ENCODE measurements at regions not wholly inside any gene's neighbourhood (a gene's known extent, or its start where the extent isn't known, plus 50 kb on each side); places are given as distances from the start of the nearest gene placed in this dataset.

DNA sequence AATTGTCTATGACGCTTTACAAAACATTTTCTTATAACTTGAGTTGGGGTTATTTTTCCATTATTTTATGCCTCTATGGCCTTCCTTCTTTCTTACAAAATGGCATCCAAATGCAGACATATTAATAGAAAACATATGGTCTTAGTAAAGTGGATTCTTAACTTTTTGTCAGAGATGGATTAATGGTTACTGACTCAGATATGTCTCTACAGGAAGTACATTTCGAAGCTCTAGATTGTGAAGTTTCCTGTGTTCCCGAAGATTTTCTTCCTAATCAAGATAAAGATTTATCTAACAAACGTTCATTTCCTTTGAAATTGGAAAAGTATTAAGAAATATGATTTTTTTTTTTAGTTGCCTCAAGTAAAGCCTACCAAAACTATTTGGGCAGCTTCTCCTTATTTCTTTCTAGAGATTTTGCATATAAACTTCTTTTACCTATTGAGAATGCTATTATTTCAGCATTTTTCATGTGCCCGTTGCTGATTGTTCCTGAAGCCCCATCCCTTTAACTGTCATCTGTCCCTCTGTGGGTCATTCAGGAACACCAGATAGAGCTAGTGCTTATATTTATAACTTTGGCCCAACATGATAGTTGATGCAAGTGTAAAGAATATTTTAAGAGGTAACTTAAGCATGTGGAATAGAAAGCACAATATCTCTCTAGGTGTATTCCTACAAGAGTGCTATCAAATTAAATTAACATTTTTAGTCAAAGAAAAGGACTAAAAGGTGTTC, 498.0 kb downstream of the CCDC85A start:
- Histone ChIP-seq H3K27me3 (ENCODE audit: control insufficient read depth, insufficient read depth, low read length) (no peaks in the 10 kb centered on the region), H3K36me3 (ENCODE audit: control insufficient read depth, insufficient read depth, low read length) (no peaks in the 10 kb centered on the region), H3K9ac (ENCODE audit: low read depth, low read length) (no peak overlapping the region), H3K9me3 (ENCODE audit: control insufficient read depth, insufficient read depth, low read length) (no peaks in the 10 kb centered on the region), H3K4me3 (ENCODE audit: low read depth, low read length) (no peak overlapping the region), H3K4me1 (ENCODE audit: control insufficient read depth, insufficient read depth, low read length) (no peaks in the 10 kb centered on the region)

DNA sequence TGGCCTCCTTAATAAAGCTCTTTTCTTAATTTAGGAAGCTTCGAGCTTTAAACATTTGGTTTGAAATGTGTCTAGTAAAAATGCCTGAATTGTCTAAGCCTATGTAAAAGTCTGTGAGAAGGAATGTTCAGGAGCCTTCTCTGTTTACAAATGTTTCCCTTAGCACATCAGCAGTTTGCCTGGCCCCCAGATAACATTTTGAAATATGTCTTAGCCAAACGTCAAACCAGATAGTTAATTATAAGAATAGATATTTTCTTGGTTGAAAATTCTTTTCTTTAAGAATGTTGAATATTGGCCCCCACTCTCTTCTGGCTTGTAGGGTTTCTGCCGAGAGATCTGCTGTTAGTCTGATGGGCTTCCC, 498.6 kb downstream of the CCDC85A start:
- H3K36me3 ChIP-seq (ENCODE audit: control insufficient read depth, insufficient read depth, low read length), result no peaks in the 10 kb centered on the region
- H3K27me3 ChIP-seq (ENCODE audit: control insufficient read depth, insufficient read depth, low read length), result no peaks in the 10 kb centered on the region
- H3K9me3 ChIP-seq (ENCODE audit: control insufficient read depth, insufficient read depth, low read length), result no peaks in the 10 kb centered on the region
- H3K9ac ChIP-seq (ENCODE audit: low read depth, low read length), result no peak overlapping the region
- no peak overlapping the region for H3K4me3 ChIP-seq (ENCODE audit: low read depth, low read length)
- H3K4me1 ChIP-seq (ENCODE audit: control insufficient read depth, insufficient read depth, low read length), result no peaks in the 10 kb centered on the region

DNA sequence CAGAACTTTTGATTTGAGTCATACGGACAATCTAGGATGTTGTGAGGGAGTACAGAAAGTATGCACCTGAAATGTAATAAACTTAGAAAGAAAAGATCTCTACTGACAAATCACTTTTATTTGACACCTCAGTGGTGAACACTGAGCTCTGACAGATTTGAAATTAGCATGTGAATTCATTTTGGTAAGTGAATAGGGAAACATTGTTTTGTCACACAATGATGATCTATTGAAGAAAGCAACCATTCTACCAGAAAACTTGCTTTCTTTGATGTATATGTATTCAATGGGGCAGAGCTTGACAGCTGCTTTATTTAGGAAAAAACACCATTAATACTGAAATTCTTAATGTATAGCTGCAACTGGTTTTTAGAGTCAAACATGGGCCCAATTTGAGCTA, 500.5 kb downstream of the CCDC85A start:
- Histone ChIP-seq H3K9me3 (ENCODE audit: control insufficient read depth, insufficient read depth, low read length) (no peaks in the 10 kb centered on the region), H3K9ac (ENCODE audit: low read depth, low read length) (no peak overlapping the region), H3K27me3 (ENCODE audit: control insufficient read depth, insufficient read depth, low read length) (no peaks in the 10 kb centered on the region), H3K36me3 (ENCODE audit: control insufficient read depth, insufficient read depth, low read length) (no peaks in the 10 kb centered on the region), H3K4me1 (ENCODE audit: control insufficient read depth, insufficient read depth, low read length) (no peaks in the 10 kb centered on the region), H3K4me3 (ENCODE audit: low read depth, low read length) (no peak overlapping the region)

DNA sequence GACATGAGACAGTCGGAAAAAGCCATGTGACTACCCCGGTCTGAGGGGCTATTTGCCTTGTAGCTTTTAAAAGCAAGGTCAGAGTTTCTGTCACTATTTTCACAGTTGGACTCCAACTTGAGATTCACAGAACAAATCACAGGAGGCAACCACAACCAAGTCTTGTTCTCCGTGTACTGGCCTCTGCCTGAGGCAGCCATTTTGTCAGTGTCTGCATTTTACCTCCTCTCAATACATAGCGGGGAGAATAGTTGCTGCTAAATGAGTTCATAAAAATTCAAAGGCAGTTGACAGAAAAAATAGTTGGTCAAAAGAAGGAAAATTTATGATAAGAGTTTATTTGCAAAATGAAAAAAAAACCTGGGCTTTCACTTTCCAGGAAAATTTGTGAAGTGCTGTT, 501.4 kb downstream of the CCDC85A start:
- Histone ChIP-seq H3K4me1 (ENCODE audit: control insufficient read depth, insufficient read depth, low read length) (no peaks in the 10 kb centered on the region), H3K36me3 (ENCODE audit: control insufficient read depth, insufficient read depth, low read length) (no peaks in the 10 kb centered on the region), H3K4me3 (ENCODE audit: low read depth, low read length) (no peak overlapping the region), H3K27me3 (ENCODE audit: control insufficient read depth, insufficient read depth, low read length) (no peaks in the 10 kb centered on the region), H3K9ac (ENCODE audit: low read depth, low read length) (no peak overlapping the region), H3K9me3 (ENCODE audit: control insufficient read depth, insufficient read depth, low read length) (no peaks in the 10 kb centered on the region)

DNA sequence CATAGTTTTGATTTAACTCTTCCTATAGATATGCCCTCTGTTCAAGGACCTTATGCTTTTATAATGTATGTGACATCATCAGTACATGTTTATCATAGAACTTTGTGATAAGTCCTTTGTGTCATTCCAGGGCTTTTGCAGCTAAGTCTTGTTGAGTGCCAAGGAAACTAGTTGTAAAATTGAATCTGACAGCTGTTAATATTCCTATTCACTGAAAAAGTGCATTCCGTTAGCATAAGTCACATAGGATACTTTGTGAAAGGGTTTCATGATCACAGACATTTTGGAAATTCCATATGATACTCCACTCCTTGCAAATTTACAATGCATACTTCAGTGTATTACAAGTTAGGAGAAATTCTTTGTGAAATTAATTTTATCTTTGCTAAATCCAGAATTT, 503.4 kb downstream of the CCDC85A start:
- H3K36me3 ChIP-seq (ENCODE audit: control insufficient read depth, insufficient read depth, low read length), result no peaks in the 10 kb centered on the region
- H3K9ac ChIP-seq (ENCODE audit: low read depth, low read length), result no peak overlapping the region
- H3K4me3 ChIP-seq (ENCODE audit: low read depth, low read length), result no peak overlapping the region
- no peaks in the 10 kb centered on the region for H3K4me1 ChIP-seq (ENCODE audit: control insufficient read depth, insufficient read depth, low read length)
- H3K9me3 ChIP-seq (ENCODE audit: control insufficient read depth, insufficient read depth, low read length), result no peaks in the 10 kb centered on the region
- H3K27me3 ChIP-seq (ENCODE audit: control insufficient read depth, insufficient read depth, low read length), result no peaks in the 10 kb centered on the region

DNA sequence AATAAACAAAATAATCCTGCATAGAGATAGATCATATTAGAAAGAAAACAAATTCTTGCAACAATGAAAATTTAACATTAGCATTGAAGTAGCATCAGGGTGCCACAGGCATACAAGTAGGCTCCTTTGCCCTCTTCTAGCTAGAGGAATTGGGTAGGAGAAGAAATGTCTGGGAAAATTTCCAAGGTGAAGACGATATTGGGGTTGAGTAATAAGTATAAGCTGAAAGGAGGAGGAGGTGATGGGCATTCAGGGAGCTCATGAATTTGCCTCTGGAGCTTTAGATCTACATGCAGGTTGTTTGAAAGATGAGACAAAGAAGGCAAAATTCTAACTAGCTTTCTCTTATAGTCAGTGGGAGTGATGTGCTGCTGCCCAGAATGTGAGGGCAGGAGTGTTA, 504.9 kb downstream of the CCDC85A start:
- Histone ChIP-seq H3K4me3 (ENCODE audit: low read depth, low read length) (no peak overlapping the region), H3K9me3 (ENCODE audit: control insufficient read depth, insufficient read depth, low read length) (no peaks in the 10 kb centered on the region), H3K27me3 (ENCODE audit: control insufficient read depth, insufficient read depth, low read length) (no peaks in the 10 kb centered on the region), H3K9ac (ENCODE audit: low read depth, low read length) (no peak overlapping the region), H3K4me1 (ENCODE audit: control insufficient read depth, insufficient read depth, low read length) (no peaks in the 10 kb centered on the region), H3K36me3 (ENCODE audit: control insufficient read depth, insufficient read depth, low read length) (no peaks in the 10 kb centered on the region)

DNA sequence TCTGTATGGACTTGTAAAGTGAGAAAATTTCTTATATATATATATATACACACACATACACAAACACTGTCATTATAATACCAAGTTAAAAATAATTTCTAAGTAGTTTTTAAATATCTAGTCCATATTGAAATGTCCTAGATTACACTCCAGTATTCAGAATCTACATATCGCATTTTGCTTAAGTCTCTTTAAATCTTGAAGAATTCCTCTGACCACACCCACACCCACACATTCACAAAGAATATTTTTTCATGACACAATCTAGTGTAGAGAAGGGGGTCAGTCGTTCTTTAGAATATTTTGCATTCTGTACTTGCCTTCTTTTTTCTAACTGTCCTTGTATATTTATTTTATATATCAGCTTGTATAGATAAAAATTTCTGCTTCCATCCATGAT, 509.7 kb downstream of the CCDC85A start:
- Histone ChIP-seq H3K4me1 (ENCODE audit: control insufficient read depth, insufficient read depth, low read length) (no peaks in the 10 kb centered on the region), H3K36me3 (ENCODE audit: control insufficient read depth, insufficient read depth, low read length) (no peaks in the 10 kb centered on the region), H3K9me3 (ENCODE audit: control insufficient read depth, insufficient read depth, low read length) (no peaks in the 10 kb centered on the region)

DNA sequence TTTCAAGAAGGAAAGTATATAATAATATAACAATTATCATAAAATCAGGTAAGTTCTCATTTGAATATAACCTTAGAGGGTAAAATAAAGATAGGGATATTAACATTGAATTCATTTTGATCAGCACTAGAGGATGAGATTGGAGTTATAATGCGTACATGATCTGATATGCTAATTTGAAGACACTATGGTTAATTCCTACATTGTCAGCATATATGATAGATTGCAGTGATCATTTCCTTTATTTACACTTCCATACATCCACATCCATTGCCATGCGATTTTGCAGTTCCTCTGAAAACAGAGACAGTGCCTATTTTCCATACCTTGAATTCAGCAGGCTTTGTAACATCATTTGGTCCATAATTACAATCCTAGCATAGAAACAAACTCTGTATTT, 519.2 kb downstream of the CCDC85A start:
- Histone ChIP-seq H3K9ac (ENCODE audit: low read depth, low read length) (no peak overlapping the region), H3K4me1 (ENCODE audit: control insufficient read depth, insufficient read depth, low read length) (no peaks in the 10 kb centered on the region), H3K36me3 (ENCODE audit: control insufficient read depth, insufficient read depth, low read length) (no peaks in the 10 kb centered on the region), H3K9me3 (ENCODE audit: control insufficient read depth, insufficient read depth, low read length) (no peaks in the 10 kb centered on the region), H3K27me3 (ENCODE audit: control insufficient read depth, insufficient read depth, low read length) (no peaks in the 10 kb centered on the region), H3K4me3 (ENCODE audit: low read depth, low read length) (no peak overlapping the region)

More for the DNA sequence above, 509.7 kb downstream of the CCDC85A start:
- no peak overlapping the region for H3K4me3 ChIP-seq (ENCODE audit: low read depth, low read length)
- H3K27me3 ChIP-seq (ENCODE audit: control insufficient read depth, insufficient read depth, low read length), result no peaks in the 10 kb centered on the region
- H3K9ac ChIP-seq (ENCODE audit: low read depth, low read length), result no peak overlapping the region

DNA sequence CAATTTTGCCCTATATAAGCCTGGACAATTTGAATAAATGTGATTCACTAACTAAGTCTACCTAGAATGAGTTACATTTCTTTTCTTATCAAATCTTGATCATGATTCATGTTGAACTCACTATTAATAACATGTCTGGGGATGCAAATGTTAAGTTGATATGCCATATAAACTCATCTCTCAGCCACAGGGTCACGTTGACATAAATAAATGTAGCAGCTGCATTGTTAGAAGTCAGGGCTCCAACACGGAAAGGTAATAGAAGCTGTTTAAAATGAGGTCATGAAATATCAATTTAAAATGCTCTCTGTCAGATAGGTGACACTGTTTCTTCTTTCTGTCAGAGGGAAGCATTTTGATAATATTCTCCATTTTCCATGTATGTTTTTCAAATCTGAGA, 521.9 kb downstream of the CCDC85A start:
- H3K9ac ChIP-seq (ENCODE audit: low read depth, low read length), result no peak overlapping the region

DNA sequence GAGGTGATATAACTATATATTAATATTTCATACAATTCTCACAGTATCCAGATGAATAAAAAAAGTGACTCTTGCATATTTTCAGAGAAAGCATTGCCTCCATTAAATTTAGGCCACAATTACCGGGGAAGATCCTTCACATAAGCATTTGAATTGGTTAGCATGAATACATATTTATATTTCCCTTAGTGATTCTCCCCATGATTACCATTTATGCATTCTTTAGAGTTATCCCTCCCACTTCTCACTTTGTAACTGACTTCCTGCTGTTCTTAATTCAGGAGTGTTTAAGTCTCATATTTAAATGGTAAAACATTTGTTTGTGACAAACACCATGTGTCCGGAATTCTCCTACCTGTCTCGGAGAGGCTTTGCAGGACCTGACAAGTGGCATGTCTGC, 523.4 kb downstream of the CCDC85A start:
- Histone ChIP-seq H3K4me3 (ENCODE audit: low read depth, low read length) (no peak overlapping the region), H3K9me3 (ENCODE audit: control insufficient read depth, insufficient read depth, low read length) (no peaks in the 10 kb centered on the region), H3K4me1 (ENCODE audit: control insufficient read depth, insufficient read depth, low read length) (no peaks in the 10 kb centered on the region), H3K27me3 (ENCODE audit: control insufficient read depth, insufficient read depth, low read length) (no peaks in the 10 kb centered on the region), H3K36me3 (ENCODE audit: control insufficient read depth, insufficient read depth, low read length) (no peaks in the 10 kb centered on the region), H3K9ac (ENCODE audit: low read depth, low read length) (no peak overlapping the region)

More for the DNA sequence above, 521.9 kb downstream of the CCDC85A start:
- Histone ChIP-seq H3K4me1 (ENCODE audit: control insufficient read depth, insufficient read depth, low read length) (no peaks in the 10 kb centered on the region), H3K27me3 (ENCODE audit: control insufficient read depth, insufficient read depth, low read length) (no peaks in the 10 kb centered on the region), H3K9me3 (ENCODE audit: control insufficient read depth, insufficient read depth, low read length) (no peaks in the 10 kb centered on the region), H3K4me3 (ENCODE audit: low read depth, low read length) (no peak overlapping the region), H3K36me3 (ENCODE audit: control insufficient read depth, insufficient read depth, low read length) (no peaks in the 10 kb centered on the region)

DNA sequence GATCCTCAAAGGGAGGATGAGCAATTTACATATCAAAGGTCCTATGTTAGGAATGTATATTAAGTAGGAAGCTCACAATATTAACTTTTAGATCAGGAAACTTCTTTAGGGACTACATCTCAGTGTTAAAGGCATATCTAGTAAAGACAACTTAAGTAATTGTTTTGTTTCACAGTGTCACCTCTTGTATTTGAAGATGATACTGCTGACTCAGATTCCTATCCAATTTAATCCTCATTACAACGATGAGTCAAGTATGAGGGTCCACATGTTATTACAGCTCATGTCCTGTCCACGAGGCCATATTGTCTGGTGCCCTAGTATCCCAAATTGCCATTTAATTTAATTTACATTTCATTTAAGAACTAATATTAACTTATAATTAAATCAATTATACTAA, 523.9 kb downstream of the CCDC85A start:
- Histone ChIP-seq H3K36me3 (ENCODE audit: control insufficient read depth, insufficient read depth, low read length) (no peaks in the 10 kb centered on the region), H3K4me1 (ENCODE audit: control insufficient read depth, insufficient read depth, low read length) (no peaks in the 10 kb centered on the region), H3K27me3 (ENCODE audit: control insufficient read depth, insufficient read depth, low read length) (no peaks in the 10 kb centered on the region), H3K9me3 (ENCODE audit: control insufficient read depth, insufficient read depth, low read length) (no peaks in the 10 kb centered on the region), H3K9ac (ENCODE audit: low read depth, low read length) (no peak overlapping the region), H3K4me3 (ENCODE audit: low read depth, low read length) (no peak overlapping the region)

DNA sequence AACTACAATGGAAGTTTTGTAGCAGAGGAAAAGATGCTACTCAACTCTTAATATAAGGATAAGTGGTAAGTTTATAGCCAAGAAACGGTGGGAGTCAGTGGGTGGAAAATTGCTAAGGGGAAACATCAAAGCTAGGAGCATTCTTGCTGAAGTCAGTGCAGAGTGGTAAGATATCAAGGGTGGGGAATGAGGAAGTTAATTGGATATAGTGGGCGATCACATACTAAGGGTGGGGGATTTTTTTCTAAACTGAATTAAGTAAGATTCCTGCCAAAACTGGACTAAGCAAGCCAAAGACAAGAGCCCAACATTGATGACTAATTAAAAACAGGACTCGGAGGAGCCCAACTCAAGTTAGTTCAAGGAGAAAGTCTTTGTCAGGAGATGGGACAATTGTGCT, 525.4 kb downstream of the CCDC85A start:
- Histone ChIP-seq H3K36me3 (ENCODE audit: control insufficient read depth, insufficient read depth, low read length) (no peaks in the 10 kb centered on the region), H3K9ac (ENCODE audit: low read depth, low read length) (no peak overlapping the region), H3K27me3 (ENCODE audit: control insufficient read depth, insufficient read depth, low read length) (no peaks in the 10 kb centered on the region), H3K9me3 (ENCODE audit: control insufficient read depth, insufficient read depth, low read length) (no peaks in the 10 kb centered on the region), H3K4me1 (ENCODE audit: control insufficient read depth, insufficient read depth, low read length) (no peaks in the 10 kb centered on the region), H3K4me3 (ENCODE audit: low read depth, low read length) (no peak overlapping the region)
